ACHN (cell line): ENCODE measurements at regions not wholly inside any gene's neighbourhood (a gene's known extent, or its start where the extent isn't known, plus 50 kb on each side); places are given as distances from the start of the nearest gene placed in this dataset.

Experiments
- DNase-seq: peaks from one replicate; pipeline ENCODE4 v3.0.0-alpha.2; 2015
- in situ Hi-C: cut with HindIII; loops from 2 replicates; pipeline ENCODE4 v1.10.0; 2017; ENCODE audit warnings: low sequenced_read_pairs, low pct_ligation_motif_present, low pct_unique_long_range_greater_than_20kb

DNA sequence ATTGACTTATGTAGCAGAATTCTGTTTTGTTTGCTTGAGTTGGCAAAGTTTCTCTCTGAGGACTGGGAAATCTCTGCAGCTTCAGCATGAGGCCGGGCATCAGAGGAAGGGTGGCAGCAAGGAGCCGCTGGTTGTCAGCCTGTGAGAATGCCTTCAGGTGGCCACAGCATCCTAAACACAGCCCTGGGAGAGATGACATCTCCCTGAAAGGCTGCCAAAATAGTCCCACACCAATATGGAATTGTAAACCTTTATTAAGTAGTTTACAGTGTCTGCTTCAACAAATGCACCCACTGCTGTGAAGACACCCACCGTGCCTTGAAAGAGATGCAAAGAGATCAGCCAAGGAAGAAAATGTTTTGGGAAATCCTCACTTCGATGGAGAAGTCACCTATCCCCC lies 609.7 kb upstream of the ARRDC4 start:
- in situ Hi-C loops = no loop called here
- no peak for DNase-seq

DNA sequence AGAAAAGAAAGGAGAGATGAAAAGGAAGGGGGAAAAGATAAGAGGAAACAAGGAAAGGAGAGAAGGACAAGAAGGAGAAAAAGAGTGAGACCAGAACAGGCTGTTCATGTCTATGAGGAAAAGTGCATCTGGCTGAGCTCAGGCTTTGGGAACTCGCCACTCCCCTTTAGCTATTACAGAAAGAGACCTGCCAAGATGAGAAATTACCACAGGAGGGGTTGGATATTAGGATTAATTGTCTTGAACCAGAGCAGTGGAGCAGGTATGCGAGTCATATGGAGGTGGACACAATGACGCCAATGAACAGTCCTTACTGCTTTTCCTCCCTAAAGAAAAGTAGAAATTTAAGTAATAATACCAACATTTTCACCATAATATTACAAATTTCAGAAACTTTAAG lies 577.0 kb upstream of the ARRDC4 start:
- in situ Hi-C loops = no loop called here
- no peak for DNase-seq

DNA sequence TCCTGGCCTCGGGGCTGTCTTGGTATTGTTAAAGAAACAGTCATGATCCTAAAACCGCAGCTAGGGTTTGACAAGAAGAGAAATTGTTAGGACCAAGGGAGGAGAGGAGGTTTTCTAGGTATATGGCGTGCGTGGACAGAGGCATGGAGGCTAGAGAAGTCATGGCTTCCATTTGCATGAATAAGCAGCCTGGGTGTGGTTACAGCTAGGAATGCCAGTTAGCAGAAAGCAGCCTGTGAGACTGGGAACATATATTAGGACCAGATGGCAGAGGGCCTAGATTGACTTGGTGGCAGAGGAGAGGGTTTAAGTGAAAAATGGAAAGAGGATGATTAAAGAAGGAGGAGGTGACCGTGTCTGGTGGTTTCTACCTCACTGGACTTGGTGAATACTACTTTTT lies 573.6 kb upstream of the ARRDC4 start:
- in situ Hi-C loops = no loop called here
- DNase-seq = no peak

DNA sequence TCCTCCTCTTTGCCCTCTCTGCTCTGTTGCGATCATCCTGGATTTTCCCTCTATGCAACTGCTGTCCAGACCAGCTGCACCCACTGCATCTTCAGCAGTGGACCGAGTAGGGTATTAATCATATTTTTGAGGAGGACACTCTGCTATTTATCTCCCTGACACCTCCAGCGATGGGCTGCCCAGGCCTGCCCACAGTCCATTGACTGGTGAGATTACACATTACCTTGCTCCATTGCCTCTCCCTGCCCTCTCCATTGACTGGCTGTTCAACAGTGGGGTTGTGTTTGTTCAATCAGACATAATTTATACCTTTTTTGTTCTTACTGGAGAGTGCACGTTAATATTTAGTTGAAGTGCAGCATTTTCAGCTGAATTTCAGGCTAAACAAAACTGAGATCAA lies 559.3 kb upstream of the ARRDC4 start:
- in situ Hi-C loops = no loop called here

DNA sequence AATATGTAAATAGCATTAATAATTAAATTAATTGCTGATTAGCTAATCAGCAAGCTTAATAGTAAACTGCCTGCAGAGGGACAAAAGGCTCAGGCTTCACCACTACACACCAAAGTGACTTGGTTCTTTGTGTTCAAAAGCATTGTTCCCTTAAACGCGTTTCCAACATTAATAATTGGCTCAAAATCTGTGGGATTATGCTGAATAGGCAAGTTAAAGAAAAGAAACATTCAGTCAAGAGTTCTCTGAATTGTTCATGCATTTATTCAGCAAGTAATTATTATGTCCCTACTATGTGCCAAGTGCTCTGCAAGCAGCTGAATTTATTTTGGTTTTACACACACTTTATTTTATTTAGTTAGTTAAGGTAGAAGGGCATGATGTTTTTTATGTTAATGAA lies 558.5 kb upstream of the ARRDC4 start:
- in situ Hi-C loops = no loop called here
- no peak for DNase-seq

More for the DNA sequence above, 559.3 kb upstream of the ARRDC4 start:
- no peak for DNase-seq

DNA sequence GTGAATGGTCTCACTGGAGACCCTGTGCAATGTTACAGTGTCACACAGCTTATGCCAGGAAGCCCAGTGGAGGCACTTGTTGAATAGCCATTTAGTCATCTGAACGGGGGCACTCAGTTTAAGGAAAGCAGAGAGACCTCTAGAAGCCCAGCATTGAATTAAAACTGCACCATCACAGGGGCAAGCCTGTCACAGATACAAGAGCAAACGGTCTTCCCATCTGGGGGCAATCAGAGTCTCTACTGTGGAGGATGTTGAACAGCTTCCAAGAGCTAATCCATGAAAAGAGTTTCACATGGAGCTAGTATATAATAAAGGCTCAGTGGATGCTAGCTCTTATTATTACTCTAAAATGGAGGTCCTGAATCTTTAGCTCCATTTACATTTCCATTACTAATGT lies 553.7 kb upstream of the ARRDC4 start:
- in situ Hi-C loops = no loop called here
- no peak for DNase-seq

DNA sequence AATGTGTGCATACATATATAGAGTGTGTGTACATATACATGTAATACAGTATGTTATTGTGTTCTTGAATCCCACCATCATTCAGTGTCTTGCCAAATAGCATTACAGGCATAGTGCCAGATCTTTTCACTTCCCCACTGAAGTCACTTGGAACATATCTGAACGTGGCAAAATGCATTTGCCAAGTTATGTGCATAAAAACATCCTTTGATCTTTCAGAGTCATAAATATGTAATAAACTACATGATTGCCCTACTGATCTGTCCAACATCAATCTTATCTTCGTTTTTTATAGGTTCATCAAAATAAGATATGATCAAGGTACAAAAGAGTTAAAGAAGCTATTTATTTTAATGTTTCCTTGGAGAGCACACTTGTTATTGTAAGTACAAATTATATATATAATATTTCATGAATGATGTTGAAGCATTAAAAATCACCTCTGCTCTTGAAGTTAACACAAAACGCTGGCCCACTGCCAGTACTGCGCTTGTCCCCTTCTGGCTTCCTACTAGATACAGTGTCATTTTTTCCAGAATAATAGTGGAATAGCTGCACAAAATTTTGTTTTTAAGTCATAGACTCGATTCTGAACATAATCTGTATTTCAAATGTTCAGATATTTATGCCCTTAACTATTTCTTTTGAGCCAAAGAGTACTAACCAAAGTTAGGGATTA lies 549.5 kb upstream of the ARRDC4 start:
- in situ Hi-C loops = no loop called here
- no peak for DNase-seq

DNA sequence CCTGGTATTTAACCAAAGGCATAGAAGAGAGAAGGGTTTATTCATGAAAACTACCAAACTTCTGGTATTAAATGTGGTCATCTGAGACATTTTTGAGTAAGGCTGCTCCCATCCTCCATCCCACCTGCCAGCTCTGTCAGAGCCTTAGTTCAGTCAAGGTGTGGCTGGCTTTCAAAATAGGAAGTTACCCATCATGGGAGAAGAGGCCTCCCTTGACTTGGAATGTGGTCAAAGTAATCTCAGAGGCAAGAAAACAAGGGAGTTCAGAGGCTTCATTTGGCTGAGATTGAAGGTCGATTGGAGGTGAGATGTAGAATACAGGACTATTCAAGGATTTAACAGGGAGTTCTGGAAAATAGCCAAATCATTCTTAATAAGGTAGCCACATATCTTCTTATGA lies 540.4 kb upstream of the ARRDC4 start:
- in situ Hi-C loops = no loop called here
- DNase-seq = no peak

DNA sequence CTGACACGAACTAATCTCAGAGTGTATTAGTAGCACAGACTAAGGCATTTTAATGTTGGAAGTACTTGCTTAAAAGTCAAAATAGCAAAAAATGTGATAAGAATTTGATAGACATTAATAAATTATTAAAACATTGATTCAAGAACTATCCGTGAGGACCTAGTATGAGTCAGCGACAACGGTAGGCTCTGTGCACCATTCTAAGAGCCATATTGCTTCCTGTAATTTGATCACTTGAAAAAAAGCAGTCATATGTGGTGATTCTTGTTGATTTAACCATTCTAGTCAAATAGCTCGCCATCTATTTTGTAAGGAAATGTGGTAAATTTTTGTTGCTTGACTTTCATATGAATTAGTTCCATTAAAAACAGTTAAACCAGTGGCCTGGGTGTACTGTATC lies 534.9 kb upstream of the ARRDC4 start:
- DNase-seq = no peak

DNA sequence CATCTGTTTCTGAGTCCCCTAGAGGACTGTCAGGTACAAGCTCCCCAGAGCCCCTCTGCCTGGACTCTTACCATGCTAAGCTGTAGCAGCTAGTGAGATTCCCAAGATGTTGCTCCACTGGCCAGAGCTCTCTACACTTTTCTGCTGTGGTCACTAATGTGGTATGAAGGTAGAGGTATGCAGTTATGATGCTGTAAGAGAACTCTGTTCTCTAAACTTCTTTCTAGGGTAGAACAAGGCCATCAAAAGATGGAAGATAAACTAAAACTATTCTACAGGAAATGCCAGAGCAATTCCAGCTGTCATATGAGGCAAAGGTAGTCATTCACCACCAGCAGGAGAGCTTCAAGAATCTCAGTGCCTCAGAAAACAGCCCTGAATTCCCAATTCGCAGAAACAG lies 517.4 kb upstream of the ARRDC4 start:
- in situ Hi-C loops = no loop called here

More for the DNA sequence above, 534.9 kb upstream of the ARRDC4 start:
- in situ Hi-C loops = no loop called here

DNA sequence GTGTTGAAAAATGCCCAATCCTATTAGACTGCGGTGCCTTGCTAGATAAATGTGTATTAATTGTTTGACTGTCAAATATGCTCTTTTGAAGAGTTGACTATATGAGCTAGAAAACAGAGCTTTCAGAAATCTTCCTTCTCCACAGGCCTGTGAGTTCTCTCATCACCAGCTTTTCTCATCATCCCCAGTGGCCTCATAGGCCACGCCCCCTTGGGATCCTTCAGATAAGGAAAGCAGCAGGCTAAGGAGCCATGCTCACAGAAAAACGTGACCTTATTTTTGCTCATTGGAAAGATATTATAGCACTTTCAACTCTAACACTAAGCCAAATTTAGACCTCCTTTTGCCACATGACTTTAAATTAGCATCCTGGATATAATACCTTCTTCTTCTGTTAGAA lies 514.4 kb upstream of the ARRDC4 start:
- no peak for DNase-seq
- in situ Hi-C loops = no loop called here

More for the DNA sequence above, 517.4 kb upstream of the ARRDC4 start:
- no peak for DNase-seq

DNA sequence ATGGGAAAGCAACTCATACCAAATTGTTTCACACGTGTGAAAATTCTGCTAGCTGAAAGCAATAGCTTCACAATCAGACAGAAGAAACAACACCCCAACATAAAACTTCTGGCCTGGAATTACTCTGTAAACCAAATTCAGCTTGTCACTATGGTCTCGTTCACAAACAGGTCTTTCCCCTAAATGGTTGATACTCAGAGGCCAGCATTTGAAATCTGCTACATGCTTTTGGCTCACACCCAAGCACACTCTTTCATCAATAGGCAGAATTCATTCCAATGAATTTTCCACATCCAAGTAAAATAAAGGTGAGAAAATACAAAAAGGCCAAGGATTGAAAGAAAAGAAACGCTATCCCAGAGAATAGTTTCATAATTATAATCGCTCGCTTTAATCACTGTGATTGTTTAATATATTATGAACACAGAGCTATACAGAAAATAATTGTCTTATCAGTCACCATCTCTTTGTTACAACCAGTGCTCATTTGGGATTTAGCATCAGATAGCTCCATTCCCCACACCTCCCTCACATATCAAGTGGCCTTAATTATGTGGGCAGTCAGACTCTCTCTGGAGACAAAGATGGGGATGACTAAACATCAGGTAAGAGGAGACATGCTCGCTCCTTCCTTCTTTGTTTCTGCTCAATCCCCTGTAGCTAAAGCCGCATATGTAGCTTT lies 503.8 kb upstream of the ARRDC4 start:
- no peak for DNase-seq

DNA sequence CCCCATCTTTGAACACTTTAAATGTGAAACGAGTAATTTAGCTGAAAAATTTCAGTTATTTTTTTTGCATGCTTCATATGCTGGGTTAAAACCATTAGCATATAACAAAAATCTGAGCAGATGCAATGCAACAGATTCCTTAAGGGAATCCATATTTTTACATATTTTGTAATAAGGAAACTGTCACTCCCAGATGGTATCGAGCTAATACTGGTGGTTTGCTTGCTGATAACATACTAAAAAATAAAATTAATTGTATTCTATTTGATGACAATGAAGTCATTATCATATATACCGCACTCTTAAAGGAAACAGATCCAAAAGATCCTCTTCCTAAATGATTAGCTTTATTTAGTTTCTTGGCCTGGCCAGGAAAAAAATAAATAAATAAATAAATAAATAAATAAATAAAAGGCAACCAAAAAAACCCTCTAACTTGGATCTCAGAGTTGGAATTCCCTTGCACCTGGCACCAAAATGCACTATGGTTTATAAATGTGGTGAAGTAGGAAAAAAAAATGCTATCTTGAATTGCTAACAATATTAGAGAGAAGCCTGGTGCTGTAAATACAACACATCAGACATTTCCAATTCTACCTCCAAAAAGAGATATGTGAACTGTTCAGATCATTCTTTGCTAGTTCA lies 503.2 kb upstream of the ARRDC4 start:
- DNase-seq = no peak
- in situ Hi-C loops = no loop called here

More for the DNA sequence above, 503.8 kb upstream of the ARRDC4 start:
- in situ Hi-C loops = no loop called here

DNA sequence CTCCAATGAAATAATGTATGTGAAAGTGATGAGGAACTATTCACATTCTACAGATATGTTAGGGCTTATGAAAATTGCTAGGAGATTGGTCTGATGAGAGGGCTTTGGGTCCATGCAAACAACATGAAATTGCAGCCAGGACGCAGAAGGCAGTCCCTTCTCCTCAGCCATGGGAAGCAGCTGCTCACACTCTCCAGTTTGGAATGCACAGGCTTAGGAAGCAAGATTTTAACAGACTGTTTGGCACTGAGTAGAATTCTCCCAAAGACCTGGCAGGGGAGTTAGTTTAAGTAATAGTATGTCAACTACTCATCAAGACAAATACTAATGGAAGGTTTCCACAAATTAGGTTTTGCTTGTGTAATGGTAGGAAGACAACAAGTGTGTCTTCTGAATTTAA lies 500.7 kb upstream of the ARRDC4 start:
- in situ Hi-C loops = no loop called here
- no peak for DNase-seq

DNA sequence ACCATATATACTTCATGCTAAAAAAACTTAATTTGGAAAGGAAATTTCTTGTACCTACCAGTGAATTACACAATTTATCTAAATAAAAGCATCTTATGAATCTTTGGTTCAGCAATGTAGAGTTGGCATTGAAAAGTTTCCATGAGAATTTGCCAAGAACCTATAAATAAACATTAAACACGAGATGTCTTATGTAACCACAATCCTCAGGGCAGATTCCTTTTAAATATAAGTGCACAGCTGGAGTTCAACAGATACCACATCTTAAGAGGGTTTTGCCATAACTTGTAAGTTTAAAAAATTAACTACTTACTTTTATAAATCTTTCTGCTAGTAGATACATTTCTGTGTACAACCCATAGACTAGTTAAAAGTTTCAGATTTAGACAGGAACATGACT lies 499.3 kb upstream of the ARRDC4 start:
- DNase-seq = no peak
- in situ Hi-C loops = no loop called here

DNA sequence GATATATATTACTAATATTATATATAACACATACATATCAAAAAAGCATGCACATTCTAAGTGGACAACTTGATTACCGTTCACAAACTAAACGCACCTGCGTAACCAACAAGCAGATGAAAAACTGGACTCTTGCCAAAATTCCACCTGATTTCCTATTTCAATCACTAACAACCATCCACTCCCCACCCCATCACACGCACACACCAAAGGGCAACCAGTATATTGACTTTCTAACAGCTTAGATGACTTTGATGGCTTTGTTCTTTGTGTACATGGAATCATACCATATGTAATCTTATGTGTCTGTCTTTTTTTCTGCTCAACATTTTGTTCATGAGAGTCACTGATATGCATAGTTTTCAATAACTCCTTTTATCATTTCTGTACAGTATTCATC lies 496.8 kb upstream of the ARRDC4 start:
- DNase-seq = no peak
- in situ Hi-C loops = no loop called here

DNA sequence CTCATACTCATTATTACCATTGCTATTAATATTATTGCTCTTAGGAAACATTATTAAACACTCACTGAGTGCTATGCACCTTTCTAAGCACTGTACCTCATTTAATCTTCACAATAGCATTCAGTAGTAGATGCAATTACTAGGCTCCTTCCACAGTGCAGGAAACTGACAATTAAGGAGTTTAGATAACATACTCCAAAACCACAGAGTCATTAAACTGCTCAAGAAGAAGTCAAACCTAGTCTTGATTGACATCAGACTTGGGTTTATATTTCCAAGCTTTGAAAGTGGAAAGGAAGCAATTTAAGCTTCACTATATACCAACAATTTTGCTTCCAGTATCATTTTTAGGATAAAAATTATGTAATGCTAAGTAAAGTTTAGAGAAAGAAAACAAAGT lies 490.1 kb upstream of the ARRDC4 start:
- DNase-seq = no peak
- in situ Hi-C loops = no loop called here

DNA sequence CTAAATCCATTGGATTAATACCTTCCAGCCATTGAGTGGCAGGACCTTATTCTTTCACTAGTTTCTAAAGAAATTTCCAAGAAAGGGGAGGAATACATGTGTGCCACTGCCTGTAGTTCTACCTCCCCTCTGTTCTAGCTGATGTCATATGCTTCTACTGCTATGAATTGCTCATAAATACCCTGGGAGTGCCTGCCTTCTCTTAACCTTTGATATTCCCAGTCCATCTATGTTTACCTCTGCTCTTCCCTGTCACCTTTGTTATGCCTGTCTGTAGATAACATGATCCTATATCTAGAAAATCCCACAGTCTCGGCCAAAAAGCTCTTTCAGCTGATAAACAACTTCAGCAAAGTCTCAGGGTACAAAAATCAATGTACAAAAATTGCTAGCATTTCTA lies 486.9 kb upstream of the ARRDC4 start:
- in situ Hi-C loops = no loop called here
- DNase-seq = no peak

DNA sequence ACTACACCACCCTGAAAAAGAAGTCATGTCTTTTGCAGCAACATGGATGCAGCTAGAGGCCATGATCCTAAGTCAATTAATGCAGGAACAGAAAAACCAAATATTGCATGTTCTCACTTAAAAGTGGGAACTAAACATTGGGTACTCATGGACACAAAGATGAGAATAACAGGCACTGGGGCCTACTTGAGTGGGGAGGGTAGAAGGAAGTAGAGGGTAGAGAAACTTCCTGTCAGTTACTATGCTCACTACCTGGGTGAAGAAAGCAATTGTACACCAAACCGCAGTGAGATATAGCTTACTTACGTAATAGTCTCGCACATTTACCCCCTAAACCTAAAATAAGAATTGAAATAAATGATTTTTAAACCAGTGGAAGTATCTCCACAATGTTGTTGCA lies 480.5 kb upstream of the ARRDC4 start:
- in situ Hi-C loops = no loop called here
- DNase-seq = no peak

DNA sequence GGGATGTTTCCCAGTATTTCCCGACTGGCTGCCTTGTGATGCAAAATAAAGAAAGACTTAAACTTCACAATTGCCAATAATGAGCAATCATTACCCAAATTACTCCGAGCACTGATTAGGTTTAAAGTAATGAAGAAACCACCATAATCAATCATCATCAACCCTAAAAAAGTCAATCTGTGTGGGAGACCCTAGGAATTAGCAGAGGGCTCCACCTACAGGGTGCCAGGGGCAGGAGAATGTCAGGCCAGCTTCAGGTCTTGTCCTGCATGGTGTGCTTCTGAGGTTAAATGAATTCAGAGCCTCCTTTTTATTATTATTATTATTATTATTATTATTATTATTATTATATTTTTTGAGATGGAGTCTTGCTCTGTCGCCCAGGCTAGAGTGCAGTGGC lies 478.0 kb upstream of the ARRDC4 start:
- in situ Hi-C loops = no loop called here
- DNase-seq = no peak
